HPDE6-E6E7 (cell line): ENCODE measurements at regions not wholly inside any gene's neighbourhood (a gene's known extent, or its start where the extent isn't known, plus 50 kb on each side); places are given as distances from the start of the nearest gene placed in this dataset.

ENCODE experiments used
- DNase-seq: peaks from one replicate; pipeline ENCODE4 v3.0.0; 2011; ENCODE audit warnings: missing footprints; ENCODE audit errors: extremely low spot score

DNA sequence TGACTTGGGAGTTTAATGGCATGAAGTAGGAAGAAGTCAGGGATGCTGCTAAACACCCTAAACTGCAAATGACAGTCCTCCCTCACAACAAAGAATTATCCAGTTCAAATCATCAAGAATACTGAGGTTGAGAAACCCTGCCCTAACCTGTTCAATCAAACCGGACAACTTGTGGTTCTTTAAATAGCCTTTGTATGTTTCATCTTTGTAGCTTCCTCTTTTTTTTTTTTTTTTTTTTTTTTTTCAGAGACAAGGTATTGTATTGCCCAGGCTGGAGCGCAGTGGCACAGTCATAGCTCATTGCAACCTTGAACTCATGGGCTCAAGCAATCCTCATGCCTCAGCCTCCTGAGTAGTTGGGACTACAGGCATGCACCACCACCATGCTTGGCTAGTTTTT is 52.5 kb upstream of the TTC29 start:
- no peak for DNase-seq

DNA sequence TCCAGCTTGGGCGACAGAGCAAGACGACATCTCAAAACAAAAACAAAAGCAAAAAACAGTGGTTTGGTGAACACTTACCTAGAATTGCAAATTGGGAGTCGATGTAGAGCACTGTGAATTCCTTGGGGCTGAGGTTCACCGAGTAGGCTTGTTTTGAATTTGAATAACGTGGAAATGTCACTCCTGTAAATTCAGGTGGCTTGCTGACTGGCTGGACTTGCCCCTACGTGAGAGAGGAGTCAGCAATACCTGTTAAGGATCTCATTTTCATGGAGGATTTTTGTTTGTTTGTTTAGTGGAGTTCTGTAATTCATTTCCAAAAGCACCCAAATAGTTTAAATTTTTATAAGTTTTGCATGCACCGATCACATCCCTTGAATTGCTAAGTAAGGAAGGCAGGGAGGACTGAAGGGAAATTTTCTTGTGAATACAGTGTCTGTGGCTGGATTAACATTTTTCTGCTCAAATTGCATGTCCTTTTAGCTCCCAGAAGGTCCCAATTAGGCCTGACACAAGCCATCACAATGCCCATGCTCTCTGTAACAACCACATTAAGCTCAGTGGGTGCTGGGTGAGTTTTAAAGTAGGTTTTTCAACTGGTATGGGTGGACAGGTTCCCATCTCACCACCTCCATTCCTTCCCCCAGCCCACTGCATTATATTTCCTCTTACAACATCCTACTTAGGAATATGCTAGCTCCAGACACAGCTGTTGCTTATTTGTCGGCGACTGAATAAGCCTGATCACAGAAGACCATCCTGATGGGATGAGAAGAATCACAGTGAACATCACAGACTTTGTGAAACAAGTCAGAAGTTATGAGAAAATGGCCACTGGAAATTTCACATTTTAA is 58.5 kb upstream of the TTC29 start:
- DNase-seq: no peak

DNA sequence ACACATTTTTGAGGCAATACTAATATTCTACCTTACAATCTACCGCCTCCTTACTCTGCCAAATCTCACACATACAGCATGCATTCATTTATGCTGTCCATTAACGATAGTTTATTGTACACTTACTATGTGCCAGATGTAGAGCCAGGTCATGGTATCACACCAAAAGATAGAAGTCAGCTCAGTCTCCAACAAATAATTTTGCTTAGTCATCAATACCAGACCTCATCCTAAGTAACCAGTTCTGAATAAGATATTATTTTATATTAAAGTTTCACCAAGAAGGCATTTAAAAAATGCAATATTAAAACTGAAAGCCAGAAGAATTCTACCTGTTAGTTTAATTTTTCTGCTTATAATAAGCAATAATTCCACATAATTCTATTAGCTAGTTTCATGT is 60.6 kb upstream of the TTC29 start:
- no peak for DNase-seq

DNA sequence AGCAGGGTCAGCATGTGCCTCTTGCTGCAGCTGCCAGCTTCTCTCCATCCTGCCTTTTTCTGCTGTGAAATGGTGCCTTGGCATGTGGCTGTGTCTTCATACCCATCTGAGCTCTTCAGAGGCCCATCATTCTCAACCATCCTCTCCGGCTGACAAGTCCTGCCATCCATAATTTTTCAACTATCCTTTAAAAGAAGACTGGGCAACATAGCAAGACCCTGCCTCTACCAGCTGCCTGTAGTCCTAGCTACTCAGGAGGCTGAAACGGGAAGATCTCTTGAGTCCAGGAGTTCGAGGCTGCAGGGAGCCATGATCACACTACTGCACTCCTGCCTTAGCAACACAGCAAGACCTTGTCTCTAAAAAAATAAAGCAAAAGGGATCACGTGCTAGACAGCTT is 64.2 kb upstream of the TTC29 start:
- no peak for DNase-seq

DNA sequence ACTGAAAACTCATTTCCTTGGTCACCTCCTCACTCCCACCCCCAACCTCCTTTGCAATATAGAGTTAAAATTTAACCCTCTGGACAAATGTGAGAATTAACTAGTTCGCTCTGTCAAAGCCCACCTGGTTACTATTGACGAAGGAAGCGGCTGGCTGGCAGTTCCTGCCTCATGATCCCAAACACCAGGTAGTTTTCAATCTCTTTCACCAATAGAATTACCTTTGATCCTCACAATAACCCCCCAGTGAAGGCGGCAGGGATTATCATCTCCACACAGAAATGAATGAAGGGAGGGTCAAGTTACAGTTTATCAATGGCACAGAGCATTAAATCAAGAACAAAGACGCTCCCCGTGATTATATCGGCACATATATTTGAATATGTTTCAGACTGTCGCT is 65.7 kb upstream of the TTC29 start:
- DNase-seq: no peak

DNA sequence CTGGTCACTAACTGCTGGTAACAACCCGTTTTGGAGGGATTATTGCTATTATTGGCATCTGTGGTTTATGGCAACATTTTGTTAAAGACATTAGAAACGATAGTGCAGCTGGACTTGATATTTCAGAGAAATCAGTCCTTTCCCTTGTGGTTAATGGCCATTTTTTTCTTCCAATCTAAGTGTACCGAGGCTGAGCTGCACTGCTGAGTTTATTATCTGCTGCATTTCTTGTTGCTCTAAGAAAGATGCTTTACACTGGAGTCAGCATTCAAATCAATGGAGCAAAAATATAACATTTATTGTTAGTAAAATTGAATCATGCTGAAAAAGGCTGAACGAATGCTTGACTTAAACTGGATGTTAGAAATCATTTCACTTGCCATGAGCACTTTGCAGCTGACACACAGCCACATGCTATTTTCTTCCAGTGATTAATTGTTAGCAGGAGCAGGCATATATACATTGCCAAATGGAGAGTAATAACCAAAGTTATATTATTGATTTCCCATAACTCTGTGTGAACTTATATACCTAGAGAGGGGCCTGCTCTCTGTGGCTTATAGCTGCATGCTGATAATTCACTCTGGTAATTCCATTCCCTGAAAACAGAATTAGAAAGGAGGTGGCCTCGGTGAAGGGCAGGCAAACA is 66.5 kb upstream of the TTC29 start:
- no peak for DNase-seq

DNA sequence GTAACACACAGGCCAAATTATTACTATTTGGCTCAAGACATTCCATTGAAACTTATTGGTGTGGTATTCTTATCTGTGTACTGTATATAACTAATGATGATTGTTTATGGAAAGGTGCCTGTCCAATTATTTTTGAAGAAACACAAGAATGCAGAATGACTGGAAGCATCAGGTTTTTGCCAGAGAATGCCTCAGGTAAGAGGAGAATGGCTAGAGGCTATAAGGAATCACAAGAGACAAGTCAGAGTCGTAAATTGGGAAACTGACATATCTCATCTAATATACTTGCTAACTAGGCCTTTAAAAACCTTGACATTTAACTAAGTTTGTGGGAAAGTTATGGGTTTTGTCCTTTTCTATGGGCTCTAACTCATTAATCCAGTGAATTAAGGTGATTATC is 69.3 kb upstream of the TTC29 start:
- no peak for DNase-seq

DNA sequence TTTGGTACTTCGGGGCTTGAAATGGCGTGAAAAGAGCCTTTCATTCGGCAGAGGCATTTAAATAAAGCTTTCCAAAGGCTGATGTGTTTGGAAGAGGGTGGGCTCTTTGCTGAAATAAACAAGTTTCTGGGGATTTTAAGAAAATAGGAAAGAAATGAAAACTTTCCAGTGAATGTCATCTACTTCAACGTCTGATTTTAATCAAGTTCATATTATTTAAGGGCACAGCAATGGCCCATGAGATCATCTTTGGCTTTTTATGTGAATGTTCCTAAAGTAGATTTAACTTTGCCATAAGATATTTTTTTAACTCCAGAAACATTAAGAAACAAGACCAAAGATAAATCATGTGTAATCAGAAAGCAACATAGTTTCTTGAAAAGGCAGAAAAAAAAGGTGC is 69.8 kb upstream of the TTC29 start:
- no peak for DNase-seq

DNA sequence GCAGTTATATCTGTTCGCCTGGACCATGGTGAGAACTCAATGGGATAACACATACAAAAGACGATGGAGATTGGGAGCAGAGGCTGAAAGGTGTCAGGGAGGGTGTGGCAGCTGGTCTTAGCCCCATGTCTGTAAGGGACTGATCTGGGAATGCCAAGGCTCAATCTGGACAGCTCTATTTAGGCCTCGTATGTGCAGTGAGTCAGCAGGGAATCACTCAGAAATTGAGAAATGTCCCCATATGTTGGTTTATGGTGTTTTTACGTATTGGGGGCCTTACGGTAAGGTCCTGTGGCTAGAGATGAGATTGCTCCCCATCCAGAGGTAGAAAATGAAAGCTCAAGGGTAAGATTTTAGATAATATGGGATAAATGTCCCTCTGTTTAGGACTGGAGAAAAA is 71.4 kb upstream of the TTC29 start:
- DNase-seq: no peak

DNA sequence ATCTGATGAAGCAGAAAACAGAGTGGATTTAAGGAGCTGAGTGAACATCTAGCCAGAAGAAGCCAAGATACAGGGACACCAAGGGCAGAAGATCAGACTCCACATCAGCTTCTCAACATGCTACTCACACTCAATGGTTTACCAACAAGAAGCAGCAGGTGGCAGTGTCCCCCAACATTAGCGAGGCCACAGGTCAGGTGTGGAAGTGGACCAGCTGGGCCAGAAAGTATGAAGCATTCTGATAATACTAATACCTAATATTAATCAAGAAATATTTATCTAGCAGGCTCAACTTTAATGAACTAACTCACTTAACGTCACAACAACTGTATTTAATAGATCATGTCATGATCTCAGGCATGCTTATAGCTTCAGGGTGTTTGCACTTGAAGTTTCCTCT is 73.4 kb upstream of the TTC29 start:
- peak; percentile 34 for DNase-seq

DNA sequence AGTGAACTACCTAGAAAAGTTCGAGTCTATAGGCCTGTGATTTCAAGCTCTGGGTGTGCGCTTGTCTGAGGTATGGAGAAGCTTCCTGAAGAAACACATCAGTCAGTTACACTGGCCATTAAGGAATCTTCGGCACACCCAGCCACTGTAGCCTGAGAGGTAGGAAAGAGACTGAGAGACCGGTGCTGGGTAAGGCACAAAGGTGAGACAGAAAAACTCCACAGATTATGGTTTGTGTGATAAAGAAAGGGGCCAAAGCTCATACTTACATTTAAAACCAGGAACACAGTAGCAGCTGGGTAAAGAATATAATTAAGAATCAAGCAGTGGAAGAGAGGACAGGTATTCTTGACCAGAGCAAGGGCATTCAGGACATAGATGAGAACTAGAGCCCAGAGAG is 74.8 kb upstream of the TTC29 start:
- no peak for DNase-seq

DNA sequence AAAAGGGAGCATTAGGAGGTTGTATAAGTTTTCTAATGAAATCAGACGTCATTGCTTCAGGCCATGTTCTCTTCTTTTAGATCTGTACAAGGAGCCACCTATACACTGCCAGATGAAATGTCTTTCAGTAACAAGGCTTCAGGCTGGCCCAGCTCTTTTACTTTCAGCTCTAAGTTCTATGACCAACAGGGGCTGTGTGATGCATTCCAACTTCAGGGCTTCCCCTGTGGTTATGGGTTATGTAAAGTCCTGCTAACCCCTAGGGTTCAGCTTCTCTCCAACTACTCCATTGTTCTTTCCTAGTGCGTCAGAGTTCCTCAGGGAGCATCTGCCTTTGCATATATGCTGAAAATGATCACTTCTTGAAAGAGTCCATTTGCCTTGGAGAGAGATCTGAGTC is 79.4 kb upstream of the TTC29 start:
- no peak for DNase-seq

DNA sequence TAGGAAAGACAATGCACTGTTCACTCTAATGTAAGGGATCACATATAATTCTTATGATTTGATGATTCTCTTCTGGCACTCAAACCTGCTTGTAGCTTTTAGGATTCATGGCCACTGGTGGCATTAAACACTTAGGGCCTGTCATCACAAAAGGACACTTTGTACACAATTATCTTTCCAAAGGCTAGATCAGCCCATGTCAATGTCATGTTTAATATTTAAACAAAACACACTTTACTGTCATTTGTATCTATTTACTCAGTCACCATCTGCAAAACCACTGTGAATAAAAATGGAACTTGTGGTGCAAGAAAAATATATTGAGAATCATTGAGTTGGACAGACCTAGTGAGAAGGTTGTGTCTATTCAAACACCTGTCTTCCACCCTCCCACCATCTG is 83.6 kb upstream of the TTC29 start:
- no peak for DNase-seq

DNA sequence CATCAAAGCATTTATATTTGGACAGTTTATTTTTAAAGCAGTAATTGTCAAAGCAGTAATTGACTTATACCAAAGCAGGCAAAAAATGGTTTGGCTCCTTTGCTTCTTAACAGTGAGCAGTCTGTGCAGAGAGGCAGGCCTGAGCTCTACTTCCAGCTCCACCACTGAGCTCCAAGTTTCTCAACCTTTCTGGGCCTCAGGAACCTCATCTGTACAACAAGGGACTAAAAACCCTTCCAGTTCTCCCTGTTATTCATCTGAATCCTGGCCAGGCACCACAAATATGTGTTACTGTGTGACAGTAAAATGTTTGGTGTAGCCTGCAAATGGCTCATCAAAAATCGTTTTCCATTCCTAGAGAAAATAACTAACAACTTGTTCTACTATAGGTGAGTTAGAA is 88.7 kb upstream of the TTC29 start:
- no peak for DNase-seq

DNA sequence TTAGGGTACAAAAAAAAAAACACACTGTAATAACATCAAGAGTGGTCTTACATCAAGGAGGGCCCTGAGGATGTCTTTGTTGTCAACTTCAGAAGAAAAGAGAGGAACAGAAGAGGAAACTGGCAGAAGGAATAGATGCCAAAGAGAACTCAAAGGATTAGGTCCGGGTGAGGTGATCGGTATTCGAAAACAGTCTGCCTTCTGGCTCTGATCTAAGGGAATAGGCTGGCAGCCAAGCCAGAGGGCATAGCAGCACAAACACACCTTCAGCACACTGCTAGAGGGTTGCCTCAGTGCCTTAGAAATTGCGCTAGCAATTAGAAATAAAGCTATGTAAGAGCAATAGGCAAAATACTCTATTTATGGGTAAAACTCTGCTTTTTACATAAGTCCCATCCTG is 91.4 kb upstream of the TTC29 start:
- DNase-seq: no peak

DNA sequence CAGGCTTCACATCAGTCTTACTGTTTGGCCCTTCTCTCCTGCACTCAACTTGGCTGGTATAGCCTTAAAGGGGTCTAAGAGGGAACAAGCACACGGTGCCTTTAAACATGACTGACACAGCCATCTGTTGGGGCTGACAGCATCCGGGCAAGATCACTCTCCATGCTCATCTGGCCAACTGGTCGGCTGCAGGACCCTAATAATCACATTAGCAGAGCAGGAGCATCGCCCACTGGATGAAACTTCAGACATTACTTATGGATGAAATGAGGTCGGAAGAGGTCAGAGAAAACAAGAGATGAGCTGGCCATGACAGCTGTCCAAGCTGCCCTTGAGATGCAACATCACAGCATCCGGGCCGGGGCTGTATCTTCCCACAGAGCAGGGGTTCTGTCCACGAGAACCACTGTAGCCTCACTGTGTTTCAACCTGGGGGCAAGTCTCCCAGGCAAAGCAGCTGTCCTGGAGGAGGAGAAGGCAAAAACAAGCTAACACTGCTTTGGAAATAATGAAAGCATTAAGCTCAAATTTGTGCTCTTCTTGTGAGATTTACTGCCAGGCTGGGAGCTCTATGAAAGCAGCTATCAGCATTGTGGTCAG is 94.4 kb upstream of the TTC29 start:
- no peak for DNase-seq

DNA sequence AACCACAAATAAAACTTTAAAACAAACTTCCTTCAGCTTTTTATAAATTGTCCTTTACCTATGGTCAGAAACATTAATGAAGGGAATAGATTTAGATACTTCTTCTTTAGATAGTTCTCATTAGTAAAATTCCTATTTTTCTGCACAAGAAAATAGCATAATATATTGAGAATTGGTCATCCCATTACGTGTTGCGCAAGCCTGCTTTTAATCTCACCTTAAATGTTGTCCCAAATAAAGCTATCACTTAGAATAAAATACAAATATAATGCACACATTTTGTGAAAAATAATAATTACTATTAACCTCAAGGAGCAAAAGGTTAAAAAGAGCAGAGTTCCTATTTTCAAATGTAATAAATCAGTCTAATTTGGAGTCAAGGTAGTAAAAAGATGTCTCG is 95.2 kb upstream of the TTC29 start:
- DNase-seq: no peak

DNA sequence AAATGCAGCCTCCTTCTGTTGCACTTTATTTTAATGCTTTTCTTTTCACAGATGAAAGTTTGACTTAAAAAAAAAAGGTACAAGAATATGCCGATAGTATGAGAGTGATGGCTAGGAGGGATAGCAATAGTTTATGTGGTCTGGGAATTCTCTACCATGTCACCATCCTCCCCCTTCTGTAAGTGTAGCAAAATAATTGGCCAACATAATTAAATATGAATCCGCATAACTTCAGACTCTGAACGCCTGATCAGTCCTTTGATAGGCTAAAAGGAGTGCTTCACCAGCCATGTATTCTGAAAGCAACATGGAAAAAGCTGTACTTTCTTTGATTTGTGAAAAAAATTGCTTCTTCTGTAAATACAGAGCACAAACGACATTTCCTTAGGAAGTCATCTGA is 95.7 kb upstream of the TTC29 start:
- DNase-seq: no peak

DNA sequence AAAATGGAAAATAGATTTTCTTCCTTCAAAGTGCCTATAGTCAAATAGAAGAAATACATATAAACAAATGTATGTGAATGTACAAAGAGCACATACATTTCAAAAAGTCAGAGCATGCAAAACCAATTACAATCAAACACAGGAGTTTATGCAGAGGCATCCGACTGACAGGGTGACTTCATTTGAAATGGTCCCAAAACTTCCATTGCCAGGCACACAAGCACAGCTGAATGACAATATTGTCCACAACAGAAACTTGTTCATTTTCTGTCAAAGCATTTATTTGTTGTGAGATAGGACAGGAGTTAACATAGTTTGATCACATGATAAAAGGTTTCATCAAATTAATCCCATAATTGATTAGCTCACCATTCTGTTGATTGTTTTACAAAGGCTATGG is 96.4 kb upstream of the TTC29 start:
- DNase-seq: no peak

DNA sequence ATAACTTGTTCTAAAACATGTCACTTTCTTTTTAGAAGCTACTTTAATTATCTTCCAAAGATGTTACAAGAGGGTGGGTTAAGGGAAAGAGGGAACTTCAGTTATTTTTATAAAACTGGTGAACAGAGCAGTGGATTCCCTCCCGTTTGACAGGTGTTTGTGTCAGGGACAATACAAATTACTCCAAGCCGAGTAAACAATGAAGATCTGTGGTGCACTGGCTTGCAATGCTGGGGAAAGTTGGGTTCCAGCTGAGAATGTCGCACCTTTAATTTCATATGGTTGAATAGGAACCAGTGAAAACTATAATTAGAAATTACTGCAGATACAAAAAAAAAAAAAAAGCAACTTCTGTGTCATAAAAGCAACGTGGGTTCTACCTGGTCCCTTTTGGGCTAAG is 98.6 kb upstream of the TTC29 start:
- DNase-seq: no peak

DNA sequence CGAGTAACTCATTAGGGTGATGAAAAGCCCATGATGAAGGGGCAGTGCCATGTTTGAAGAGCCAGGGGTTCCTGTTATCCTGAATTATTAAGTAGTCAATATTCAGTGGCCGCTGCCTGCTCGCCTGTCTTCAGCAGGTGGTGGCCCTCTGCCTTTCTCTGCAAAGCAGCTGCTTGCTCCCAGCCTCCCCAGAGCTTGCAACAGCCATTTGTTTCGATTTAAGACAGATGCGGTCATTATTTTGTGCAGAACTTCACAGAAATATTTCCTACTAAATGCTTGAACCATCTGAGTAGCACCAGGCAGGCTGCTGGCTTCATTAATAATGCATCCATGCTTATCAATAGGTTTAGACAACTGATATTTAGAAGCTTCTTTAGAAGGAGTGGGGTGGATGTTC is 104.3 kb upstream of the TTC29 start:
- no peak for DNase-seq

DNA sequence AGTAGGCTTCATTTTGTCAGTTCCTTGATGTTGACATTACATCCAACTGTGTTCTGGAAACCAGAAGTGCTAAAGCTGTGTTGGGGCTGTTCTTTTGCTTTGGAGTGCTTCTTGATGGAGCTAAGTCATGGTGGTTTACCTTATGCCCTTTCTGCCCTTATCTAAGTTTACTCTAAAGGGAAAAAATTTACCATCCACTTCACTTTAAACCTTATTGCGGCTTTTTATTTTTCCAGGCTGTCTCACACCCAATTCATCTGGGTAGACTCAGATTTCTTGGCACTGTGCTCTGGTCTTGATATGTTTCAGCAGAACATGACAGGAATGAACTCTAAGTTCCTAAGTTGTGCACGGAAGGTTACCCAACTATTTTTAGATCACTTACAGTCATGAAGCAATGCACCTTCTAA is 104.7 kb upstream of the TTC29 start:
- DNase-seq: no peak

DNA sequence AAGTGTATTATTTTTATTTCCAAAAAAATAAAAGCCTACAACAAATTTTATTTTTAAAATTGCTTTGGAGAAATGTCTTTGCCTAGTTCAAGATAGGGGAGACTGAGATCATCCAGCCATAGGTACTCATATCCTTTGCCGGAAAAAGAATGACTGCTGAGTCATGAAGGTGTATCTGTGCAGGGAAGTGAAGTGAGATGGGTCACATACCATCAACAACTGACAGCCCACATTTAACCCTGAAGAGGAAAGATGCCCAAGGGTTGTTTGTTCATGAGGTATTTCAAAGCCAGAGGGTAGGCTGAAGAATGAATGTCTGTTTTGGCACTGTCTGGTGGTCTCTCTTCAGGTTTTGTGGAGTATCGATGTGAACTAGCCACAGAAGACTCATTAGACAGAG is 106.7 kb upstream of the TTC29 start:
- DNase-seq: peak; percentile 45
